H9 (cell line): ENCODE measurements at regions not wholly inside any gene's neighbourhood (a gene's known extent, or its start where the extent isn't known, plus 50 kb on each side); places are given as distances from the start of the nearest gene placed in this dataset.

Experiments used
- DNase-seq: peaks from one replicate; pipeline ENCODE4 v3.0.0-alpha.2; 2017
- H2AFZ ChIP-seq: one replicate; pipeline ENCODE4 v1.6.1; 2013; ENCODE audit warnings: mild to moderate bottlenecking, low read length, control low read depth, moderate library complexity
- H2AK5ac ChIP-seq: 2 replicates; pipeline ENCODE4 v1.6.1; 2013; ENCODE audit warnings: low read length, control low read depth, mixed read lengths; ENCODE audit not compliant: insufficient read length
- H2BK120ac ChIP-seq: one replicate; pipeline ENCODE4 v1.6.1; 2013; ENCODE audit warnings: low read depth, mild to moderate bottlenecking, low read length, control low read depth, inconsistent platforms; ENCODE audit not compliant: poor library complexity, severe bottlenecking
- H2BK12ac ChIP-seq: 2 replicates; pipeline ENCODE4 v1.6.1; 2013; ENCODE audit warnings: low read length, control low read depth, mixed read lengths, low read depth; ENCODE audit not compliant: insufficient read length
- H2BK15ac ChIP-seq: 2 replicates; pipeline ENCODE4 v1.6.1; 2013; ENCODE audit warnings: low read depth, low read length, control low read depth
- H2BK20ac ChIP-seq: one replicate; pipeline ENCODE4 v1.6.1; 2013; ENCODE audit warnings: low read depth, mild to moderate bottlenecking, low read length, control low read depth, inconsistent platforms; ENCODE audit not compliant: poor library complexity, severe bottlenecking
- H2BK5ac ChIP-seq: 2 replicates; pipeline ENCODE4 v1.6.1; 2013; ENCODE audit warnings: low read length, control low read depth, mixed read lengths; ENCODE audit not compliant: insufficient read length
- H3K14ac ChIP-seq: 2 replicates; pipeline ENCODE4 v1.6.1; 2013; ENCODE audit warnings: low read length, control low read depth; ENCODE audit not compliant: insufficient read depth
- H3K18ac ChIP-seq: 2 replicates; pipeline ENCODE4 v1.6.1; 2013; ENCODE audit warnings: low read depth, mild to moderate bottlenecking, mixed read lengths, low read length, control low read depth; ENCODE audit not compliant: insufficient read length
- H3K23ac ChIP-seq: 2 replicates; pipeline ENCODE4 v1.6.1; 2013; ENCODE audit warnings: low read length, control low read depth, mixed read lengths, low read depth; ENCODE audit not compliant: insufficient read length
- H3K23me2 ChIP-seq: 2 replicates; pipeline ENCODE4 v1.6.1; 2013; ENCODE audit warnings: low read depth, mild to moderate bottlenecking, mixed read lengths, low read length, control low read depth; ENCODE audit not compliant: insufficient read length, poor library complexity, severe bottlenecking
- H3K27ac ChIP-seq: 2 replicates; pipeline ENCODE4 v1.5.1; 2013; ENCODE audit warnings: low read length, control low read depth, mixed read lengths, low read depth; ENCODE audit not compliant: insufficient read length
- H3K27me3 ChIP-seq: 2 replicates; pipeline ENCODE4 v1.6.1; 2013; ENCODE audit warnings: low read length, control low read depth, inconsistent platforms; ENCODE audit not compliant: insufficient read depth
- H3K4ac ChIP-seq: 2 replicates; pipeline ENCODE4 v1.6.1; 2013; ENCODE audit warnings: low read depth, mild to moderate bottlenecking, control low read depth, inconsistent platforms, low read length, moderate library complexity
- H3K4me1 ChIP-seq: 2 replicates; pipeline ENCODE4 v1.6.1; 2013; ENCODE audit warnings: low read length, control low read depth, inconsistent platforms; ENCODE audit not compliant: insufficient read depth
- H3K4me2 ChIP-seq: 2 replicates; pipeline ENCODE4 v1.6.1; 2013; ENCODE audit warnings: low read length, control low read depth, mixed read lengths; ENCODE audit not compliant: insufficient read length, insufficient read depth
- H3K56ac ChIP-seq: 2 replicates; pipeline ENCODE4 v1.6.1; 2013; ENCODE audit warnings: low read depth, mild to moderate bottlenecking, mixed read lengths, low read length, control low read depth; ENCODE audit not compliant: insufficient read length
- H3K79me1 ChIP-seq: 2 replicates; pipeline ENCODE4 v1.6.1; 2013; ENCODE audit warnings: low read depth, mild to moderate bottlenecking, moderate library complexity, low read length, control low read depth, inconsistent platforms; ENCODE audit not compliant: insufficient read depth, poor library complexity, severe bottlenecking
- H3K79me2 ChIP-seq: 2 replicates; pipeline ENCODE4 v1.6.1; 2013; ENCODE audit warnings: low read length, control low read depth, inconsistent platforms; ENCODE audit not compliant: insufficient read depth
- H3K9ac ChIP-seq: 2 replicates; pipeline ENCODE4 v1.6.1; 2013; ENCODE audit warnings: low read length, control low read depth, mixed read lengths; ENCODE audit not compliant: insufficient read length; ENCODE audit errors: extremely low read depth
- H3K9me3 ChIP-seq: one replicate; pipeline ENCODE4 v1.6.1; 2013; ENCODE audit warnings: low read depth, low read length, inconsistent platforms; ENCODE audit not compliant: control insufficient read depth
- H3T11ph ChIP-seq: one replicate; pipeline ENCODE4 v1.6.1; 2013; ENCODE audit warnings: mild to moderate bottlenecking, low read length, control low read depth, inconsistent platforms
- H4K20me1 ChIP-seq: one replicate; pipeline ENCODE4 v1.6.1; 2013; ENCODE audit not compliant: control insufficient read depth, insufficient read length, insufficient read depth
- H4K5ac ChIP-seq: 2 replicates; pipeline ENCODE4 v1.6.1; 2013; ENCODE audit warnings: low read depth, mild to moderate bottlenecking, mixed read lengths, low read length, control low read depth; ENCODE audit not compliant: insufficient read length
- H4K8ac ChIP-seq: replicated peaks from 2 replicates; pipeline ENCODE4 v1.6.1; 2013; ENCODE audit warnings: low read length, control low read depth, mixed read lengths, low read depth; ENCODE audit not compliant: insufficient read length
- H4K91ac ChIP-seq: 2 replicates; pipeline ENCODE4 v1.6.1; 2013; ENCODE audit warnings: low read depth, mild to moderate bottlenecking, moderate library complexity, mixed read lengths, low read length, control low read depth; ENCODE audit not compliant: insufficient read length
- H3K27ac Mint-ChIP-seq, 3 experiments: 2 replicates in 2 of 3; 3 replicates in 1 of 3; pipeline ENCODE4 v1.8.0; 2020 to 2021; ENCODE audit warnings: mixed read lengths in 3 of 3, mild to moderate bottlenecking in 1 of 3, moderate library complexity in 1 of 3
- H3K27me3 Mint-ChIP-seq: 2 replicates; pipeline ENCODE4 v1.8.0; 2021; ENCODE audit warnings: low read depth, mild to moderate bottlenecking, moderate library complexity, mixed read lengths
- H3K36me3 Mint-ChIP-seq, 3 experiments: 2 replicates in 2 of 3; 3 replicates in 1 of 3; pipeline ENCODE4 v1.8.0; 2020 to 2021; ENCODE audit warnings: low read depth in 3 of 3, mixed read lengths in 3 of 3; ENCODE audit not compliant: insufficient read depth in 1 of 3
- H3K4me1 Mint-ChIP-seq, 2 experiments: 2 replicates each; pipeline ENCODE4 v1.8.0; 2020; ENCODE audit warnings: mixed read lengths in 2 of 2
- H3K4me3 Mint-ChIP-seq, 2 experiments: 2 replicates in 1 of 2; 3 replicates in 1 of 2; pipeline ENCODE4 v1.8.0; 2020 to 2021; ENCODE audit warnings: mild to moderate bottlenecking in 2 of 2, mixed read lengths in 2 of 2, moderate library complexity in 1 of 2
- H3K9me3 Mint-ChIP-seq, 2 experiments: 2 replicates in 1 of 2; 3 replicates in 1 of 2; pipeline ENCODE4 v1.8.0; 2020; ENCODE audit warnings: mild to moderate bottlenecking in 2 of 2, mixed read lengths in 2 of 2, moderate library complexity in 1 of 2
- WGBS: extraction: QIAGEN DNeasy Blood & Tissue Kit; methylation state at CpG from one replicate; pipeline ENCODE4 v1.1.7; 2013; ENCODE audit warnings: missing lambda C conversion rate, low lambda C conversion rate, mixed read lengths; ENCODE audit not compliant: insufficient read length; ENCODE audit errors: extremely low coverage; 5-methylcytosine and 5-hydroxymethylcytosine counted together
- TF ChIP-seq, protein P1 (sequence below): fragments of 200-600 bp; sonication (generic); conservative IDR thresholded peaks from 3 replicates; pipeline ENCODE4 v1.8.0; 2021; ENCODE audit warnings: antibody characterized with exemption, mild to moderate bottlenecking

DNA sequence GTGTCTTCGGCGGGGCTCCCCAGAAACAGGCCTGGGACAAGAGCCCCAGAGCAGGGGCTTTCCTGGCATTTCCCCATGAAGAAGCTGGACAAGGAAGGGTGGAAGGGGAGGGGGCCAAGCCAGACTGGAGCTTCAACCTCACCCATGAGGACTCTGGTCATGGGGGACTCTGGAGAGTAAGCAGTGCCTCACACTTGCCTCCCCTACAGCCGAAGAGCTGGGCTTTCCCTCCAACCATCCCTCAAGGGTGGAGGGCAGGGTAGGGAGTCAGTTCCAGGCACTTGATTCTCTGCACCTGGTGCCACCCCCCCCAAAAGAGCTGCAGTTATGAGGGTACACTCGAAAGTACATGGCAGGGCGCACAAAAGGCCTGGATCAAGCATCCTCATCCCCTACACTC is 246.6 kb downstream of the TFCP2L1 start:
- TF ChIP-seq, protein P1, sequence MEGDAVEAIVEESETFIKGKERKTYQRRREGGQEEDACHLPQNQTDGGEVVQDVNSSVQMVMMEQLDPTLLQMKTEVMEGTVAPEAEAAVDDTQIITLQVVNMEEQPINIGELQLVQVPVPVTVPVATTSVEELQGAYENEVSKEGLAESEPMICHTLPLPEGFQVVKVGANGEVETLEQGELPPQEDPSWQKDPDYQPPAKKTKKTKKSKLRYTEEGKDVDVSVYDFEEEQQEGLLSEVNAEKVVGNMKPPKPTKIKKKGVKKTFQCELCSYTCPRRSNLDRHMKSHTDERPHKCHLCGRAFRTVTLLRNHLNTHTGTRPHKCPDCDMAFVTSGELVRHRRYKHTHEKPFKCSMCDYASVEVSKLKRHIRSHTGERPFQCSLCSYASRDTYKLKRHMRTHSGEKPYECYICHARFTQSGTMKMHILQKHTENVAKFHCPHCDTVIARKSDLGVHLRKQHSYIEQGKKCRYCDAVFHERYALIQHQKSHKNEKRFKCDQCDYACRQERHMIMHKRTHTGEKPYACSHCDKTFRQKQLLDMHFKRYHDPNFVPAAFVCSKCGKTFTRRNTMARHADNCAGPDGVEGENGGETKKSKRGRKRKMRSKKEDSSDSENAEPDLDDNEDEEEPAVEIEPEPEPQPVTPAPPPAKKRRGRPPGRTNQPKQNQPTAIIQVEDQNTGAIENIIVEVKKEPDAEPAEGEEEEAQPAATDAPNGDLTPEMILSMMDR: no peak
- Histone ChIP-seq H3K79me1 (no peaks in the 10 kb centered on the region), H3K27ac (no peak overlapping the region), H2AK5ac (no peak overlapping the region), H3K9ac (no peak overlapping the region), H3K27me3 (0 out of 2 replicates have a peak, but pooled peaks cover 3% of the 10 kb centered on the region), H4K5ac (no peak overlapping the region), H4K8ac (no peak overlapping the region), H3T11ph (no peak overlapping the region), H2BK5ac (no peak overlapping the region), H3K4ac (no peak overlapping the region), H3K9me3 (no peaks in the 10 kb centered on the region), H2BK120ac (no peak overlapping the region), H3K4me1 (no peaks in the 10 kb centered on the region), H2BK20ac (no peak overlapping the region), H3K23ac (no peak overlapping the region), H2AFZ (no peak overlapping the region), H3K14ac (no peak overlapping the region), H4K91ac (no peak overlapping the region), H3K4me2 (no peak overlapping the region), H2BK12ac (no peak overlapping the region), H3K23me2 (no peaks in the 10 kb centered on the region), H3K56ac (no peak overlapping the region), H3K18ac (no peak overlapping the region), H2BK15ac (no peak overlapping the region), H4K20me1 (no peaks in the 10 kb centered on the region), H3K79me2 (no peaks in the 10 kb centered on the region)
- H3K27me3 Mint-ChIP-seq: peaks cover 54% of the 10 kb centered on the region
- DNase-seq: no peak
- peaks cover 0 to 4% of the 10 kb centered on the region in 2 experiments; a peak in 3 of 4 replicates for H3K4me1 Mint-ChIP-seq
- no peak overlapping the region for H3K4me3 Mint-ChIP-seq
- H3K27ac Mint-ChIP-seq: no peak overlapping the region
- no peaks in the 10 kb centered on the region for H3K36me3 Mint-ChIP-seq
- no peaks in the 10 kb centered on the region; a peak in 1 of 5 replicates for H3K9me3 Mint-ChIP-seq
- no CpG with 5 or more reads among the region's 5 CpGs for WGBS
